ENCODE measurements at regions not wholly inside any gene's neighbourhood (a gene's known extent, or its start where the extent isn't known, plus 50 kb on each side); places are given as distances from the start of the nearest gene placed in this dataset.

- Mint-ChIP-seq H3K4me3 (ENCODE audit: unreplicated experiment) (no peak overlapping the region), H3K36me3 (ENCODE audit: unreplicated experiment) (no peaks in the 10 kb centered on the region), H3K27me3 (ENCODE audit: unreplicated experiment) (no peaks in the 10 kb centered on the region), H3K9me3 (ENCODE audit: unreplicated experiment) (peaks cover 3% of the 10 kb centered on the region), H3K4me1 (ENCODE audit: low read depth, unreplicated experiment) (no peaks in the 10 kb centered on the region), H3K27ac (ENCODE audit: unreplicated experiment) (no peak overlapping the region)
- no peak for TF ChIP-seq CTCF (IDR thresholded peaks at IDR 0.05; ENCODE audit: partially characterized antibody, unreplicated experiment)
- no peak for DNase-seq
Measured at GRCh38 chrX:42886519-42886918, 108.6 kb upstream of the PPP1R2C start.

- Mint-ChIP-seq H3K27me3 (ENCODE audit: unreplicated experiment) (no peaks in the 10 kb centered on the region), H3K36me3 (ENCODE audit: unreplicated experiment) (no peaks in the 10 kb centered on the region), H3K9me3 (ENCODE audit: unreplicated experiment) (peaks cover 2% of the 10 kb centered on the region), H3K4me3 (ENCODE audit: unreplicated experiment) (no peak overlapping the region), H3K4me1 (ENCODE audit: low read depth, unreplicated experiment) (peaks cover 3% of the 10 kb centered on the region), H3K27ac (ENCODE audit: unreplicated experiment) (peak overlapping the region; percentile 45)
- DNase-seq, result no peak
- no peak for TF ChIP-seq CTCF (IDR thresholded peaks at IDR 0.05; ENCODE audit: partially characterized antibody, unreplicated experiment)
Measured at GRCh38 chrX:42900947-42901346, 123.0 kb upstream of the PPP1R2C start.

- Mint-ChIP-seq H3K36me3 (ENCODE audit: unreplicated experiment) (no peaks in the 10 kb centered on the region), H3K9me3 (ENCODE audit: unreplicated experiment) (peaks cover 2% of the 10 kb centered on the region), H3K27me3 (ENCODE audit: unreplicated experiment) (no peaks in the 10 kb centered on the region), H3K27ac (ENCODE audit: unreplicated experiment) (no peak overlapping the region), H3K4me1 (ENCODE audit: low read depth, unreplicated experiment) (peaks cover 3% of the 10 kb centered on the region), H3K4me3 (ENCODE audit: unreplicated experiment) (no peak overlapping the region)
- no peak for DNase-seq
- no peak for TF ChIP-seq CTCF (IDR thresholded peaks at IDR 0.05; ENCODE audit: partially characterized antibody, unreplicated experiment)
Measured at GRCh38 chrX:42902513-42902912, 124.5 kb upstream of the PPP1R2C start.

GRCh38 chrX:42920752-42921151, 142.8 kb upstream of the PPP1R2C start:
- Mint-ChIP-seq H3K27me3 (ENCODE audit: unreplicated experiment) (peaks cover 2% of the 10 kb centered on the region), H3K9me3 (ENCODE audit: unreplicated experiment) (no peaks in the 10 kb centered on the region), H3K36me3 (ENCODE audit: unreplicated experiment) (no peaks in the 10 kb centered on the region), H3K27ac (ENCODE audit: unreplicated experiment) (no peak overlapping the region), H3K4me3 (ENCODE audit: unreplicated experiment) (no peak overlapping the region), H3K4me1 (ENCODE audit: low read depth, unreplicated experiment) (no peaks in the 10 kb centered on the region)
- no peak for TF ChIP-seq CTCF (IDR thresholded peaks at IDR 0.05; ENCODE audit: partially characterized antibody, unreplicated experiment)
- DNase-seq, result no peak

GRCh38 chrX:42930071-42930470, 152.1 kb upstream of the PPP1R2C start:
- no peaks in the 10 kb centered on the region for H3K27me3 Mint-ChIP-seq (ENCODE audit: unreplicated experiment)
- no peaks in the 10 kb centered on the region for H3K36me3 Mint-ChIP-seq (ENCODE audit: unreplicated experiment)
- H3K4me1 Mint-ChIP-seq (ENCODE audit: low read depth, unreplicated experiment), result no peaks in the 10 kb centered on the region
- H3K9me3 Mint-ChIP-seq (ENCODE audit: unreplicated experiment), result no peaks in the 10 kb centered on the region
- no peak for TF ChIP-seq CTCF (IDR thresholded peaks at IDR 0.05; ENCODE audit: partially characterized antibody, unreplicated experiment)
- DNase-seq, result no peak
- no peak overlapping the region for H3K4me3 Mint-ChIP-seq (ENCODE audit: unreplicated experiment)
- H3K27ac Mint-ChIP-seq (ENCODE audit: unreplicated experiment), result no peak overlapping the region
